Endothelial cell of umbilical vein (primary cell): ENCODE measurements at regions not wholly inside any gene's neighbourhood (a gene's known extent, or its start where the extent isn't known, plus 50 kb on each side); places are given as distances from the start of the nearest gene placed in this dataset.

Experiments
- CTCF ChIP-seq, 2 donors: IDR thresholded peaks; 1 replicate in 1 of 2; 2 replicates in 1 of 2; pipeline ENCODE4 v1.5.1; 2011; ENCODE audit warnings: low read length in 2 of 2, mild to moderate bottlenecking in 2 of 2, moderate library complexity in 2 of 2, control low read depth in 1 of 2, inconsistent platforms in 1 of 2, low read depth in 1 of 2; ENCODE audit not compliant: insufficient read depth in 1 of 2; ENCODE audit errors: extremely low read depth in 1 of 2
- EZH2 ChIP-seq: IDR thresholded peaks from 2 replicates; pipeline ENCODE4 v1.6.1; 2012; ENCODE audit warnings: borderline replicate concordance, low read depth, mild to moderate bottlenecking, moderate library complexity, low read length, inconsistent platforms; ENCODE audit not compliant: severe bottlenecking
- FOS ChIP-seq: IDR thresholded peaks from 2 replicates; pipeline ENCODE4 v1.6.1; 2011; ENCODE audit warnings: mild to moderate bottlenecking, low read length, moderate library complexity, borderline replicate concordance; ENCODE audit not compliant: insufficient read depth
- JUN ChIP-seq: IDR thresholded peaks from 2 replicates; pipeline ENCODE4 v1.6.1; 2011; ENCODE audit warnings: borderline replicate concordance, low read depth; ENCODE audit not compliant: insufficient read length, insufficient read depth
- POLR2A ChIP-seq: IDR thresholded peaks from 2 replicates; pipeline ENCODE4 v1.6.1; 2012; ENCODE audit warnings: low read depth, mild to moderate bottlenecking, control low read depth, low read length
- POLR2AphosphoS5 ChIP-seq: IDR thresholded peaks from 2 replicates; pipeline ENCODE4 v1.6.1; 2012; ENCODE audit warnings: low read depth, mild to moderate bottlenecking, control low read depth, low read length, moderate library complexity; ENCODE audit not compliant: insufficient read depth
- TF ChIP-seq, protein P1 (sequence below): IDR thresholded peaks from 2 replicates; pipeline ENCODE4 v1.6.1; 2011; ENCODE audit not compliant: insufficient read depth, insufficient read length

- TF ChIP-seq CTCF (IDR thresholded peaks at IDR 0.05; ENCODE audit: extremely low read depth in 1 of 2, insufficient read depth in 1 of 2, low read depth in 1 of 2, low read length in 2 of 2) (no peak), JUN (no peak), EZH2 (no peak), POLR2A (no peak), POLR2AphosphoS5 (no peak), FOS (no peak)
- TF ChIP-seq, protein P1, sequence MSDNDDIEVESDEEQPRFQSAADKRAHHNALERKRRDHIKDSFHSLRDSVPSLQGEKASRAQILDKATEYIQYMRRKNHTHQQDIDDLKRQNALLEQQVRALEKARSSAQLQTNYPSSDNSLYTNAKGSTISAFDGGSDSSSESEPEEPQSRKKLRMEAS = no peak
Observed at GRCh38 chr20:60845146-60845545, 406.9 kb upstream of the CDH4 start.
